ENCODE measurements at regions not wholly inside any gene's neighbourhood (a gene's known extent, or its start where the extent isn't known, plus 50 kb on each side); places are given as distances from the start of the nearest gene placed in this dataset.

DNA sequence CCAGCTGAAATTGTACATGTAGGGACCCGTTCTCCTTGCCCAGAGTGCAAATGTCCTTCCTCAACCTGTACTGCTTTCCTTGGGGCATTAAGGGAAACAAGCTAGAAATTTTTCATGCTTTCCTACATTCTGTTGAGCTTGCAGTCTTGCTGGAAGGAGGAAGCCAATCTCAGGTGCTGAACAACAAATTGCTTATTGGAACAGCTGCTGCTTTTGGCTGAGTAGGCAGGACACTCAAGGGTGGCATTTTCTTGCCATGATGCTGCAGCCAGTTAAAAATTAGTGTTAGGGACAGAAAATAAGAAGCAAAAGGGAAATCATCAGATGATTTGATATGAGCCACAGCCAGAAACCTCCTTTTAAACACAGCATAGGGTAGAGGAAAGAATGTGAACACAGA, 223.7 kb downstream of the QDPR start:
- no peak for DNase-seq (ENCODE audit: insufficient read length, low spot score)
- no peak for FAIRE-seq
- TF ChIP-seq SPI1 (IDR thresholded peaks at IDR 0.05; ENCODE audit: low read depth, low read length), result no peak
- no peak for TF ChIP-seq POLR2AphosphoS5 (IDR thresholded peaks at IDR 0.05; ENCODE audit: low read depth, low read length)
- TF ChIP-seq POLR2A (IDR thresholded peaks at IDR 0.05; ENCODE audit: low read depth, low read length), result no peak
- TF ChIP-seq TAF1 (IDR thresholded peaks at IDR 0.05; ENCODE audit: low read depth, low read length), result no peak
- no peak for TF ChIP-seq POU2F2 (IDR thresholded peaks at IDR 0.05; ENCODE audit: low read depth, low read length)
- TF ChIP-seq PAX5 (IDR thresholded peaks at IDR 0.05; ENCODE audit: insufficient read depth, low read length, severe bottlenecking), result no peak

DNA sequence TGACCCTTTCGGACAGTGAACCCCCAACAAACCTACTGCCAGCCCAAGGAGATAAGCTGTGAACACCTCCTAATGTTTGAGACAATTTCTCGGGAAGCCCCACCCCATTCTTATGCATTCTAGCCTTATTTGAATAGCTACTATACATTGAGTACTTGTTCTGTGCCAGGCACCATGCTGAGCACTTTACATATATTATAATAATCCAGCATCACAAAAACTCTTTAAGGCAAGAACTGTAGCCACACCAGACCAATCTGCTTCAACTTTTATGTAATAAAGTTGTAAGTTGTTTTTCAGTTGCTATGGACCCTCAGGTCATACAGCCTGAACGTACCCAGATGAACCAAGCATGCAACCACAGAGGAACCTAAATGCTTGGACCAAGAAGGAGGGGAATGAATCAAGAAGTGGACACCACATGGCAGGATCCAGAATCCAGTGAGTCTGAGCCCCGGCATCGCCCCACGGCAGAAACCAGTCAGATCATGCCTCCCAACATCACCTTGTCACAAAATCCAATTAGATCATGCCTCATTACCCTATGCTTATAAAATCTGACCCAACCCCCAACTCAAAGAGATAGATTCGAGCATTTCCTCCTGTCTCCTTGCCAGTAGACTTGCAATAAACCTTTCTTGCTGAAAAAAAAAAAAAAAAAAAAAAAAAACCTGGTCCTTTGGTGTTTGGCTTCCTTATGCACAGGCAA, 225.0 kb downstream of the QDPR start:
- TF ChIP-seq PAX5 (IDR thresholded peaks at IDR 0.05; ENCODE audit: insufficient read depth, low read length, severe bottlenecking) (no peak), SPI1 (IDR thresholded peaks at IDR 0.05; ENCODE audit: low read depth, low read length) (no peak), POLR2A (IDR thresholded peaks at IDR 0.05; ENCODE audit: low read depth, low read length) (no peak), POLR2AphosphoS5 (IDR thresholded peaks at IDR 0.05; ENCODE audit: low read depth, low read length) (no peak), TAF1 (IDR thresholded peaks at IDR 0.05; ENCODE audit: low read depth, low read length) (no peak), POU2F2 (IDR thresholded peaks at IDR 0.05; ENCODE audit: low read depth, low read length) (no peak)
- DNase-seq (ENCODE audit: insufficient read length, low spot score) (no peak), FAIRE-seq (no peak)

DNA sequence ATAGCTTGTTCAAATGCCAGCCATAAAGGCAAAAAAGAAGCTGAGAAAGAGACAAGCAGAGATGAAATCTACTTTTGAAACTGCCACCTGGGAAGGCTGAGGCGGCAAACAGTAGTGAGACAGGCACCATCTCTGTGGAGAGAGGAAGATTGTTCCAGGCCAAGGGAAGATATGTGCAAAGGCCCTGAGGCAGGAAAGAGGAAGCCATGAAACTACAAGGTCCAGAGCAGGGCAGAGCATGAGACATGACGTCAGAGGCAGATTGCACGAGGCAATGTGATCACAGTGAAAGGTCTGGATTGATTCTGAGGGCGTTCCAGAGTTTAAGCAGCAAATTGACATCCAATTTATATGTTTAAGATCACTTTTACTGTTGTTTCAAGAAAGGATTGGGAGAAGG, 226.1 kb downstream of the QDPR start:
- DNase-seq (ENCODE audit: insufficient read length, low spot score) (no peak), FAIRE-seq (no peak)
- TF ChIP-seq POLR2A (IDR thresholded peaks at IDR 0.05; ENCODE audit: low read depth, low read length) (no peak), PAX5 (IDR thresholded peaks at IDR 0.05; ENCODE audit: insufficient read depth, low read length, severe bottlenecking) (no peak), POU2F2 (IDR thresholded peaks at IDR 0.05; ENCODE audit: low read depth, low read length) (no peak), POLR2AphosphoS5 (IDR thresholded peaks at IDR 0.05; ENCODE audit: low read depth, low read length) (no peak), TAF1 (IDR thresholded peaks at IDR 0.05; ENCODE audit: low read depth, low read length) (no peak), SPI1 (IDR thresholded peaks at IDR 0.05; ENCODE audit: low read depth, low read length) (no peak)

DNA sequence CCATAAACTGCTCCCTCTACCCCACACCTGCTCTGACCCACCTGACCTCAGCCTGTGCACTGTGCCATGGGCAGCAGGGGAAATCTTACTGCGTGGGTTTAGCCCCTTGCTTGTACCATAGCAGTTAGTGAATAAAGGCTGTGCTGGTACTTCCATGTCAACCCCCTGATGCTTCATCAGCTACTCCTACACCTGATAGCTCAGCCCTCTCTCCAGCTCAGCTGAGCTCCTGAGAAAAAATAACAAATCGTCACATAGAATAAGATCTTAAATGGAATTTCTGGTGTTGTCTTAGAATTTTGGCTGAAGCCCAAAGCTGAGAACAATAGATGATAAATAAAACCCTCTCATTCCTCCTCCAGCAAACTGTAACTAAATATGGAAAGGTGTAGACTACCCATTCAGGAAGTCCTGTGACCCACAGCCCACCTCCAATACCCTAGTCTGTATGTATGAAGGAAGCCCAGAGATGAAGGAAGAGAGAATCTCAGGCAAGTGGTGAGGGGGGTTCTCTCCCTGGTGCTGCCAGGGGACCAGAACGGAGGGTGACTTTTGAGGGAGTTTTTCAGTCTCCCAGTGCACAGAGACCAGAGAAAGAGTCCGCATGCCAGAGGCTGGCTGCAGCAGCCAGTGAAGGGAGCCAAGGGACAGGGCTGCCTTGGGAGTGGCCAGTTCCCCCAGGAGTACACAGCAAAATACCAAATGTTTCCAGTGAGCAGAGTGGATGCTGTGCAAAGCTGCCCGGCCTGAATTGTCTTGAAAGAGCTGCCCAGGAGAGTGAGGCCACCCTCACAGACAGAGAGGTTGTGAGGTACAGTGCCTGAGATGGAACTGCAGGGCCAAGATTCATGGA, 227.3 kb downstream of the QDPR start:
- no peak for DNase-seq (ENCODE audit: insufficient read length, low spot score)
- TF ChIP-seq SPI1 (IDR thresholded peaks at IDR 0.05; ENCODE audit: low read depth, low read length) (no peak), POLR2A (IDR thresholded peaks at IDR 0.05; ENCODE audit: low read depth, low read length) (no peak), TAF1 (IDR thresholded peaks at IDR 0.05; ENCODE audit: low read depth, low read length) (no peak), POU2F2 (IDR thresholded peaks at IDR 0.05; ENCODE audit: low read depth, low read length) (no peak), POLR2AphosphoS5 (IDR thresholded peaks at IDR 0.05; ENCODE audit: low read depth, low read length) (no peak), PAX5 (IDR thresholded peaks at IDR 0.05; ENCODE audit: insufficient read depth, low read length, severe bottlenecking) (no peak)
- FAIRE-seq, result no peak

DNA sequence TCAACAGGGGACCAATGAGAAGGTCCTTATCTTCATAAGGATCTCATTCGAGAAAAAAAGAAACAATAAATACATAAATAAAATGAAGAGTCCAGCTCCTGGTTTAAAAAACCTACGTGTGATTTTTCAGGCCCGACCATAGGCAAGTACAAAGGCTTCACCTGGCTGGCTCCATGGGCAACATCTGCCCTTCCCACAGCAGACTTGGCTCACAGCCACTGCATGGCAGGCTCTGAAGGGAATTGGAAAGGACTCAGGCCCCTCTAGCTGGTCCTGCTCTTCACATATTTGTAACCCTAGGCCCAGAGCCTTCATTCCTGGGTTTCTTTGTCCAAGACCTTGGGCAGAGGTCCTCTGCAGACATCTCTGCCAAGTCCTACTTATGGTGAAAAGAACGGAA, 228.1 kb downstream of the QDPR start:
- no peak for DNase-seq (ENCODE audit: insufficient read length, low spot score)
- TF ChIP-seq POLR2AphosphoS5 (IDR thresholded peaks at IDR 0.05; ENCODE audit: low read depth, low read length) (no peak), POU2F2 (IDR thresholded peaks at IDR 0.05; ENCODE audit: low read depth, low read length) (no peak), POLR2A (IDR thresholded peaks at IDR 0.05; ENCODE audit: low read depth, low read length) (no peak), PAX5 (IDR thresholded peaks at IDR 0.05; ENCODE audit: insufficient read depth, low read length, severe bottlenecking) (no peak), TAF1 (IDR thresholded peaks at IDR 0.05; ENCODE audit: low read depth, low read length) (no peak), SPI1 (IDR thresholded peaks at IDR 0.05; ENCODE audit: low read depth, low read length) (no peak)
- FAIRE-seq, result no peak

DNA sequence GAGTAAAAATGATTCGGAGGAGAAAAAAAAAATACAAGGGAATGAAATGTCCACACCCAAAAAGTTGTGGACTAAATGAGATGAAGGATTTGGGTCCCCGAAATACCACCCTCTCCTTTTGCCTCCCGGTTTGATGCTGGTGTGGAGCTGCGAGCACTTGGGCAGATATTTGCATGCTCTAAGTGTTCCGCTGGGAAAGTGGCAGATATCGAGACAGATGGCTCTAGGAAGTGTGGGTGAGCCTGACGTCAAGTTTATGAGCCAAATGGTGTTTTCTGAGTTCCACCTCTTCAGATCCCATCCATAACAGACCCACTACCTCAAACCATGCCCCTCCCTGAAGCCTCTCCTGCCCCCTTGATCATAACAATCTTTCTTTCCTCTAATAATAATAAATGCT, 228.6 kb downstream of the QDPR start:
- FAIRE-seq (no peak), DNase-seq (ENCODE audit: insufficient read length, low spot score) (no peak)
- TF ChIP-seq PAX5 (IDR thresholded peaks at IDR 0.05; ENCODE audit: insufficient read depth, low read length, severe bottlenecking), result no peak
- TF ChIP-seq TAF1 (IDR thresholded peaks at IDR 0.05; ENCODE audit: low read depth, low read length), result no peak
- no peak for TF ChIP-seq POLR2AphosphoS5 (IDR thresholded peaks at IDR 0.05; ENCODE audit: low read depth, low read length)
- TF ChIP-seq SPI1 (IDR thresholded peaks at IDR 0.05; ENCODE audit: low read depth, low read length), result no peak
- no peak for TF ChIP-seq POLR2A (IDR thresholded peaks at IDR 0.05; ENCODE audit: low read depth, low read length)
- TF ChIP-seq POU2F2 (IDR thresholded peaks at IDR 0.05; ENCODE audit: low read depth, low read length), result no peak

DNA sequence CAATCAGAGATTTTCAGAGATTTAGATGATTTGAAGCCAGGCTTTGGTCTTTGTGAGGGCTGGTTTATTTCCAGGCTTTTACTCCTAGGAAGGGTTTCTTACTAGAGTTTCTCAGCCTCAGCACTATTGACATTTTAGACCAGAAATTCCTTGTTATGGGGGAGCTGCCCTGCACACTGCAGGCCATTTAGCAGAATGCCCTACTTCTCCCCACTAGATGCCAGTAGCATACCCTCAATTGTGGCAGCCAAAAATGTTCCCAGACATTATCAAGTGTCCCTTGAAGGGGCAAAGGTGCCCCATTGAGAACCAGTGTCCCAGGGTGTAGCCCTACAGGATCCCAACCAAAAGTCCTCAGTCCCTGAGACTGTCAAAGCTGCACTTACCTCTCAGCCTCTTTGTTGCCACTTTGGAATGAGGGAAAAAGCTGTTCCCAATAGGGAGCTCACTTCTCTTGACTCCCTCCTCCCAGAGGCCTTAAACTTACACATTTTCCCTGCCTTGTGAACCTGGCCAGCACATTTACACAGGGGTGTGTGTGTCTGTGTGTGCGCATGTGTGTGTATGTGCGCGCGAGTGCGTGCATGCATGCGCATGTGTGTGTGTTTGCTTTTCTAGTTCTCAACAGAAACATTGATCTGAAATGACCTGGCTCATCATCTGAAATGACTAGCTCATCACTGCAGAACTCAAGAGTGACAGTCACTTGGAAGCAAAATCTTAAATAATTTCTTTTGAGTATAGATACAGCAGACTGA, 231.4 kb downstream of the QDPR start:
- no peak for FAIRE-seq

DNA sequence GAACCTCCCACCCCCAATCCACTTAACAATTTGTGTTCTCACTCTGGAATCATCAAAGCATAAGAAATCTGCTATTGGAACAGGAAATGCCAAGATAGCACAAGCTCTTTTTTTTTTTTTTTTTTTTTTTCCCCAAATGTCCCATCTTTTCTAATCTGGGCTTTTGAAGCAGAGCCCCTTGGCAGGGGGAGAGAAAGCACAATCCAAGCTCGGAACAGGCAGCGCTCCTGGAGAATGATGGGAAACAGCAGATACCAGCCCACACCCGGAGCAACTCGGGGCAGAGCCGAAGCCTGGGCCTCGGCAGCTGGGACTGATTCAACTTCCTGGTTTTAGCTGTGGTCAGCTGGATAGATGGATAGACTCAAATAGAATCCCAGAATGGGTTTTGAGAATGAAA, 235.1 kb downstream of the QDPR start:
- DNase-seq (ENCODE audit: insufficient read length, low spot score) (no peak), FAIRE-seq (no peak)
- TF ChIP-seq SPI1 (IDR thresholded peaks at IDR 0.05; ENCODE audit: low read depth, low read length) (no peak), PAX5 (IDR thresholded peaks at IDR 0.05; ENCODE audit: insufficient read depth, low read length, severe bottlenecking) (no peak), POU2F2 (IDR thresholded peaks at IDR 0.05; ENCODE audit: low read depth, low read length) (no peak), POLR2A (IDR thresholded peaks at IDR 0.05; ENCODE audit: low read depth, low read length) (no peak), POLR2AphosphoS5 (IDR thresholded peaks at IDR 0.05; ENCODE audit: low read depth, low read length) (no peak), TAF1 (IDR thresholded peaks at IDR 0.05; ENCODE audit: low read depth, low read length) (no peak)

More for the DNA sequence above, 231.4 kb downstream of the QDPR start:
- TF ChIP-seq POU2F2 (IDR thresholded peaks at IDR 0.05; ENCODE audit: low read depth, low read length) (no peak), TAF1 (IDR thresholded peaks at IDR 0.05; ENCODE audit: low read depth, low read length) (no peak), POLR2AphosphoS5 (IDR thresholded peaks at IDR 0.05; ENCODE audit: low read depth, low read length) (no peak), POLR2A (IDR thresholded peaks at IDR 0.05; ENCODE audit: low read depth, low read length) (no peak), PAX5 (IDR thresholded peaks at IDR 0.05; ENCODE audit: insufficient read depth, low read length, severe bottlenecking) (no peak), SPI1 (IDR thresholded peaks at IDR 0.05; ENCODE audit: low read depth, low read length) (no peak)
- DNase-seq (ENCODE audit: insufficient read length, low spot score), result no peak
